Ecto neural progenitor cell (in vitro differentiated cells): ENCODE measurements at regions not wholly inside any gene's neighbourhood (a gene's known extent, or its start where the extent isn't known, plus 50 kb on each side); places are given as distances from the start of the nearest gene placed in this dataset.
A peak's percentile ranks its signal among the peaks of the same experiment; 100 is the strongest.

Experiments
- DNase-seq: peaks from one replicate; pipeline ENCODE4 v3.0.0-alpha.2; 2018; ENCODE audit warnings: low spot score

- DNase-seq, result peak; percentile 66
Measured at GRCh38 chr13:80131204-80131603, 209.7 kb downstream of the SPRY2 start.

GRCh38 chr13:80126389-80127068 lies 214.4 kb downstream of the SPRY2 start:
- DNase-seq, result no peak

- DNase-seq, result no peak
Measured at GRCh38 chr13:80123945-80124344, 217.0 kb downstream of the SPRY2 start.

- DNase-seq, result no peak
Measured at GRCh38 chr13:80121038-80121437, 219.9 kb downstream of the SPRY2 start.

- no peak for DNase-seq
Measured at GRCh38 chr13:80118506-80118905, 222.4 kb downstream of the SPRY2 start.

GRCh38 chr13:80118099-80118498 lies 222.8 kb downstream of the SPRY2 start:
- DNase-seq, result no peak

- no peak for DNase-seq
Measured at GRCh38 chr13:80117515-80117914, 223.4 kb downstream of the SPRY2 start.

- DNase-seq, result no peak
Measured at GRCh38 chr13:80116107-80116506, 224.8 kb downstream of the SPRY2 start.

GRCh38 chr13:80115616-80116015 lies 225.3 kb downstream of the SPRY2 start:
- no peak for DNase-seq

GRCh38 chr13:80113714-80114454 lies 227.0 kb downstream of the SPRY2 start:
- DNase-seq, result no peak

GRCh38 chr13:80109303-80109702 lies 231.6 kb downstream of the SPRY2 start:
- no peak for DNase-seq

GRCh38 chr13:80105350-80105749 lies 235.6 kb downstream of the SPRY2 start:
- DNase-seq, result no peak

GRCh38 chr13:80101040-80101439 lies 239.9 kb downstream of the SPRY2 start:
- no peak for DNase-seq

GRCh38 chr13:80100636-80101035 lies 240.3 kb downstream of the SPRY2 start:
- DNase-seq, result no peak

- no peak for DNase-seq
Measured at GRCh38 chr13:80097561-80097960, 243.4 kb downstream of the SPRY2 start.

GRCh38 chr13:80096383-80096782 lies 244.5 kb downstream of the SPRY2 start:
- no peak for DNase-seq

- DNase-seq, result no peak
Measured at GRCh38 chr13:80094526-80094925, 246.4 kb downstream of the SPRY2 start.

- no peak for DNase-seq
Measured at GRCh38 chr13:80093888-80094287, 247.0 kb downstream of the SPRY2 start.

- DNase-seq, result no peak
Measured at GRCh38 chr13:80086304-80086721, 254.6 kb downstream of the SPRY2 start.

GRCh38 chr13:80083853-80084676 lies 256.9 kb downstream of the SPRY2 start:
- DNase-seq, result no peak

- no peak for DNase-seq
Measured at GRCh38 chr13:80083081-80083852, 257.7 kb downstream of the SPRY2 start.
